Gastrocnemius medialis (tissue), 4 donors: ENCODE measurements at regions not wholly inside any gene's neighbourhood (a gene's known extent, or its start where the extent isn't known, plus 50 kb on each side); places are given as distances from the start of the nearest gene placed in this dataset.

Experiments
- ATAC-seq, 2 donors: fragments of 150-250 bp; one replicate each; pipeline ENCODE4 v1.9.1; 2016
- DNase-seq, 2 donors: peaks; one replicate each; pipeline ENCODE4 v3.0.0-alpha.2; 2019
- H3K27ac ChIP-seq, 4 donors: fragments of 200-600 bp; sonication (generic); 1 replicate in 1 of 4; 2 replicates in 3 of 4; pipeline ENCODE4 v1.5.1; 2016 to 2018; ENCODE audit warnings: mild to moderate bottlenecking in 2 of 4, moderate library complexity in 1 of 4
- H3K27me3 ChIP-seq, 3 donors: fragments of 200-600 bp; sonication (generic) in 2 of 3; 1 replicate in 1 of 3; 2 replicates in 2 of 3; pipeline versions ENCODE4 v1.5.1 to v1.6.0; 2016 to 2019; ENCODE audit warnings: mild to moderate bottlenecking in 1 of 3, moderate library complexity in 1 of 3
- H3K36me3 ChIP-seq, 2 donors: fragments of 200-600 bp; sonication (generic) in 1 of 2; one replicate each; pipeline ENCODE4 v1.5.1; 2017 to 2018
- H3K4me1 ChIP-seq, 2 donors: fragments of 200-600 bp; sonication (generic) in 1 of 2; one replicate each; pipeline ENCODE4 v1.5.1; 2016 to 2017; ENCODE audit warnings: mild to moderate bottlenecking in 2 of 2
- H3K4me3 ChIP-seq, 4 donors: fragments of 200-600 bp; sonication (generic) in 3 of 4; 1 replicate in 1 of 4; 2 replicates in 3 of 4; pipeline ENCODE4 v1.5.1; 2016 to 2019; ENCODE audit warnings: mild to moderate bottlenecking in 2 of 4
- H3K9me3 ChIP-seq, 3 donors: fragments of 200-600 bp; sonication (generic) in 2 of 3; 1 replicate in 1 of 3; 2 replicates in 2 of 3; pipeline ENCODE4 v1.5.1; 2016 to 2019
- POLR2A ChIP-seq, 2 donors: fragments of 450-650 bp; IDR thresholded peaks; one replicate each; pipeline ENCODE4 v1.6.1; 2017; ENCODE audit warnings: antibody characterized with exemption in 2 of 2, mild to moderate bottlenecking in 2 of 2, moderate library complexity in 2 of 2
- in situ Hi-C, 4 donors: fragments of 200-750 bp; cut with MboI; loops; one replicate each; pipeline versions ENCODE4 v1.15.0 to v1.8.0; 2017; ENCODE audit warnings: low sequenced_read_pairs in 4 of 4
- intact Hi-C: fragments of 100-400 bp; cut with DNase I; formaldehyde crosslinking; loops from one replicate; pipeline ENCODE4 v1.15.1; 2023; ENCODE audit warnings: low total_unique reads
- TF ChIP-seq, protein P1 (sequence below), 5 experiments: fragments of 450-650 bp in 3 of 5; fragments of 200-600 bp in 2 of 5; sonication (generic) in 2 of 5; IDR thresholded peaks in 4 of 5; conservative IDR thresholded peaks in 1 of 5; 1 replicate in 4 of 5; 2 replicates in 1 of 5; pipeline ENCODE4 v1.5.1; 2016 to 2019; ENCODE audit warnings: antibody characterized with exemption in 5 of 5, mild to moderate bottlenecking in 3 of 5, moderate library complexity in 3 of 5

DNA sequence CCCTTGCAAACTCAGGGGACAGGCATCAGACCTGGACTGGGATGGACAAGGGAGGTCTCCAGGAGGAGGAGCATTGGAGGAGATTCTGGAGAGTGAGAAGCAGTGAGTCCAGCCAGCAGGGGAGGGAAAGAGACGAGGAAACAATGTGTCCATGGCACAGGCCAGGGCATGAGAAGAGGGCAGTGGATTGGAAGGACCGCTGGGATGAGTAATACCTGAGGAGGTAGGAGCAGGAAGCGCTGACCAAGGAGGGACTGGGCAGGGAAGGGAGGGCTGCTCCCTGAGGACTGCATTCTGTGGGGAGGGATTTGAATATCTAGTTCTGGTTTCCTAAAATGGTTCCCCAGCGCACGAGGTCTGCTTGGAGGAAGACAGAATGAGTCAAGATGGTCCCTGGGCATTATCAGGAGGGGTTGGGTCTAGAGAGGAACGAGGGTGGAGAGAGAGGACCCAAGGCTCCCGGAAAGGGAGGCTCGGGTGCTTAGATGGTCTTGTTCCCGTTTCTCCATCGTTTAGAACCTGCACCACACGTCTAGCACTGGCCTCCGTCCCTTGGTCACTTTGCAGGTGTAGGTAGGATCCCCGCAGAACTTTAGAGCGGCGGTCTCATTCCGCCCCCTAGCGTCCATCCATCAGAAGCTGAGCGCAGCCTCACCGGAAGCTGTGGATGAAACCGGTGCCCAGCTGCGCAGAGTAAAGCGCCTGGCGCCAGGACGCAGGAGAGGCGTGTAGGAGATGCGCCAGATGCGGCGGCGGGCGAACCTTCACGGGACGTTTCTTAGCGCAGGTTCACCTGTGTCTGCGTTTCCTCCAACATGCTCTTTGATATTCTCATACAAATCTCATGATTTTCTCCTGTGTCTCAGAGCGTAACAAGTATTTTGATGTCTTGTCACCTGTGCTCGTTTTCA is 190.7 kb upstream of the NDN start:
- no peak overlapping the region for H3K4me3 ChIP-seq
- H3K4me1 ChIP-seq: no peaks in the 10 kb centered on the region
- H3K27ac ChIP-seq: no peak overlapping the region
- in situ Hi-C loops (no loop called here), intact Hi-C loops (loop anchor here (2.0 kb wide), 1 partner anchor 235 kb away; no protein-coding TSS in a partner anchor)
- DNase-seq (no peak), ATAC-seq (no peak)
- H3K27me3 ChIP-seq: no peaks in the 10 kb centered on the region
- no peaks in the 10 kb centered on the region for H3K36me3 ChIP-seq
- no peaks in the 10 kb centered on the region for H3K9me3 ChIP-seq
- TF ChIP-seq POLR2A (IDR thresholded peaks at IDR 0.05): no peak
- TF ChIP-seq, protein P1, sequence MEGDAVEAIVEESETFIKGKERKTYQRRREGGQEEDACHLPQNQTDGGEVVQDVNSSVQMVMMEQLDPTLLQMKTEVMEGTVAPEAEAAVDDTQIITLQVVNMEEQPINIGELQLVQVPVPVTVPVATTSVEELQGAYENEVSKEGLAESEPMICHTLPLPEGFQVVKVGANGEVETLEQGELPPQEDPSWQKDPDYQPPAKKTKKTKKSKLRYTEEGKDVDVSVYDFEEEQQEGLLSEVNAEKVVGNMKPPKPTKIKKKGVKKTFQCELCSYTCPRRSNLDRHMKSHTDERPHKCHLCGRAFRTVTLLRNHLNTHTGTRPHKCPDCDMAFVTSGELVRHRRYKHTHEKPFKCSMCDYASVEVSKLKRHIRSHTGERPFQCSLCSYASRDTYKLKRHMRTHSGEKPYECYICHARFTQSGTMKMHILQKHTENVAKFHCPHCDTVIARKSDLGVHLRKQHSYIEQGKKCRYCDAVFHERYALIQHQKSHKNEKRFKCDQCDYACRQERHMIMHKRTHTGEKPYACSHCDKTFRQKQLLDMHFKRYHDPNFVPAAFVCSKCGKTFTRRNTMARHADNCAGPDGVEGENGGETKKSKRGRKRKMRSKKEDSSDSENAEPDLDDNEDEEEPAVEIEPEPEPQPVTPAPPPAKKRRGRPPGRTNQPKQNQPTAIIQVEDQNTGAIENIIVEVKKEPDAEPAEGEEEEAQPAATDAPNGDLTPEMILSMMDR (IDR thresholded peaks at IDR 0.05 in 4 of 5, conservative IDR thresholded peaks at IDR 0.05 in 1 of 5): peak in 1 of 5 experiments; percentile 39

- TF ChIP-seq POLR2A (IDR thresholded peaks at IDR 0.05): no peak
- TF ChIP-seq, protein P1 (IDR thresholded peaks at IDR 0.05 in 4 of 5, conservative IDR thresholded peaks at IDR 0.05 in 1 of 5): no peak
- no peaks in the 10 kb centered on the region for H3K9me3 ChIP-seq
- no peak for ATAC-seq
- H3K36me3 ChIP-seq: no peaks in the 10 kb centered on the region
- H3K4me3 ChIP-seq: no peak overlapping the region
- H3K27me3 ChIP-seq: no peaks in the 10 kb centered on the region
- intact Hi-C loops: no loop called here
- no peak overlapping the region for H3K27ac ChIP-seq
- no peak for DNase-seq
- in situ Hi-C loops: loop anchor here in 1 of 4 donors (10.0 kb wide), 1 partner anchor 64 kb away; no protein-coding TSS in a partner anchor
- H3K4me1 ChIP-seq: no peaks in the 10 kb centered on the region
Observed at GRCh38 chr15:23881291-23881690, 194.2 kb upstream of the NDN start.

- intact Hi-C loops (no loop called here), in situ Hi-C loops (no loop called here)
- ATAC-seq (no peak), DNase-seq (no peak)
- Histone ChIP-seq H3K36me3 (no peaks in the 10 kb centered on the region), H3K27ac (no peak overlapping the region), H3K4me3 (no peak overlapping the region), H3K4me1 (no peaks in the 10 kb centered on the region), H3K9me3 (no peaks in the 10 kb centered on the region), H3K27me3 (no peaks in the 10 kb centered on the region)
- no peak for TF ChIP-seq POLR2A (IDR thresholded peaks at IDR 0.05)
- TF ChIP-seq, protein P1 (IDR thresholded peaks at IDR 0.05 in 4 of 5, conservative IDR thresholded peaks at IDR 0.05 in 1 of 5): no peak
Observed at GRCh38 chr15:23890218-23890617, 203.1 kb upstream of the NDN start.

DNA sequence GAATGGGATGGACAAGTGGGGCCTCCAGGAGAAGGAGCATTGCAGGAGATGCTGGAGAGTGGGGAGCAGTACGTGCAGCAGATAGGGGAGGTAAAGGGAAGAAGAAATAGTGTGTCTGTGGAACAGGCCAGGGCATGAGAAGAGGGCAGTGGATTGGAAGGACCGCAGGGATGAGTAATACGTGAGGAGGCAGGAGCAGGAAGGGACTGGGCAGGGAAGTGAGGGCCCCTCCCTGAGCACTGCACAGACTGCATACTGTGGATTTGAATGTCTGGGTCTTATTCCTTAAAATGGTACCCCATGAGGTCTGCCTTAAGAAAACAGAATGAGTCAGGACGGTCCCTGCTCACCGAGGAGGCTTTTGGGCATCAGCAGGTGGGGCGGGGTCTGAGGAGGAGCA is 210.0 kb upstream of the NDN start:
- Histone ChIP-seq H3K36me3 (no peaks in the 10 kb centered on the region), H3K4me1 (no peaks in the 10 kb centered on the region), H3K9me3 (no peaks in the 10 kb centered on the region), H3K27ac (no peak overlapping the region), H3K27me3 (no peaks in the 10 kb centered on the region), H3K4me3 (no peak overlapping the region)
- ATAC-seq (no peak), DNase-seq (no peak)
- intact Hi-C loops (no loop called here), in situ Hi-C loops (no loop called here)
- TF ChIP-seq POLR2A (IDR thresholded peaks at IDR 0.05): no peak

GRCh38 chr15:23897531-23897930 is 210.4 kb upstream of the NDN start:
- no peaks in the 10 kb centered on the region for H3K4me1 ChIP-seq
- H3K4me3 ChIP-seq: no peak overlapping the region
- in situ Hi-C loops (no loop called here), intact Hi-C loops (no loop called here)
- H3K27ac ChIP-seq: no peak overlapping the region
- DNase-seq: no peak
- TF ChIP-seq POLR2A (IDR thresholded peaks at IDR 0.05): no peak
- TF ChIP-seq, protein P1 (IDR thresholded peaks at IDR 0.05 in 4 of 5, conservative IDR thresholded peaks at IDR 0.05 in 1 of 5): no peak
- no peaks in the 10 kb centered on the region for H3K27me3 ChIP-seq
- no peak for ATAC-seq
- H3K36me3 ChIP-seq: no peaks in the 10 kb centered on the region
- H3K9me3 ChIP-seq: no peaks in the 10 kb centered on the region
